ENCODE measurements at regions not wholly inside any gene's neighbourhood (a gene's known extent, or its start where the extent isn't known, plus 50 kb on each side); places are given as distances from the start of the nearest gene placed in this dataset.

DNA sequence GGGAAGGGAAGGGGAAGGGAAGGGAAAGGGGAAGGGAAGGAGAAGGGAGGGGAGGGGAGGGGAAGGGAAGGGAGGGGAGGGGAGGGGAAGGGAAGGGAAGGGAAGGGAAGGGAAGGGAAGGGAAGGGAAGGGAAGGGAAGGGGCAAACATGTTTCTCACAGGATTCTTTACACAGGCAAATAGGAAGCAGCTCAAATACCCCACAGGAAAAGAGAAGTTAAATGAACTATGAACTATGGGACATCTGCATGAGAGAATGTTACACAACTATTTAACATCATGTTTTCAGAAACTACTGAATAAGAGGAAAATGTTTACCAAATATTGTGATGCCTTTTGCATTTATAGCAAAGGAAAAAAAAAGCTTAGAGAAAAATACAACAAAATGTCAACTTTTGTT, 125.4 kb upstream of the SLC30A5 start:
- peaks cover 0 to 10% (median 0%) of the 10 kb centered on the region in 4 donors for H3K27me3 ChIP-seq
- no peak overlapping the region for H3K4me3 ChIP-seq
- H3K36me3 ChIP-seq, result no peaks in the 10 kb centered on the region
- no peak for TF ChIP-seq EP300 (IDR thresholded peaks at IDR 0.05)
- no peak for TF ChIP-seq POLR2A (IDR thresholded peaks at IDR 0.05; ENCODE audit: low read depth)
- TF ChIP-seq POLR2AphosphoS5 (IDR thresholded peaks at IDR 0.05), result no peak
- TF ChIP-seq, protein P1, sequence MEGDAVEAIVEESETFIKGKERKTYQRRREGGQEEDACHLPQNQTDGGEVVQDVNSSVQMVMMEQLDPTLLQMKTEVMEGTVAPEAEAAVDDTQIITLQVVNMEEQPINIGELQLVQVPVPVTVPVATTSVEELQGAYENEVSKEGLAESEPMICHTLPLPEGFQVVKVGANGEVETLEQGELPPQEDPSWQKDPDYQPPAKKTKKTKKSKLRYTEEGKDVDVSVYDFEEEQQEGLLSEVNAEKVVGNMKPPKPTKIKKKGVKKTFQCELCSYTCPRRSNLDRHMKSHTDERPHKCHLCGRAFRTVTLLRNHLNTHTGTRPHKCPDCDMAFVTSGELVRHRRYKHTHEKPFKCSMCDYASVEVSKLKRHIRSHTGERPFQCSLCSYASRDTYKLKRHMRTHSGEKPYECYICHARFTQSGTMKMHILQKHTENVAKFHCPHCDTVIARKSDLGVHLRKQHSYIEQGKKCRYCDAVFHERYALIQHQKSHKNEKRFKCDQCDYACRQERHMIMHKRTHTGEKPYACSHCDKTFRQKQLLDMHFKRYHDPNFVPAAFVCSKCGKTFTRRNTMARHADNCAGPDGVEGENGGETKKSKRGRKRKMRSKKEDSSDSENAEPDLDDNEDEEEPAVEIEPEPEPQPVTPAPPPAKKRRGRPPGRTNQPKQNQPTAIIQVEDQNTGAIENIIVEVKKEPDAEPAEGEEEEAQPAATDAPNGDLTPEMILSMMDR (IDR thresholded peaks at IDR 0.05), result no peak
- DNase-seq (ENCODE audit: extremely low spot score), result no peak
- no peak overlapping the region for H3K27ac ChIP-seq (replicated peaks in 1 of 4)
- H3K4me1 ChIP-seq, result no peaks in the 10 kb centered on the region
- intact Hi-C loops (cut with DNase I), result loop anchor here (10.0 kb wide), 1 partner anchor 1734 kb away; no protein-coding TSS in a partner anchor
- no peaks in the 10 kb centered on the region for H3K9me3 ChIP-seq

DNA sequence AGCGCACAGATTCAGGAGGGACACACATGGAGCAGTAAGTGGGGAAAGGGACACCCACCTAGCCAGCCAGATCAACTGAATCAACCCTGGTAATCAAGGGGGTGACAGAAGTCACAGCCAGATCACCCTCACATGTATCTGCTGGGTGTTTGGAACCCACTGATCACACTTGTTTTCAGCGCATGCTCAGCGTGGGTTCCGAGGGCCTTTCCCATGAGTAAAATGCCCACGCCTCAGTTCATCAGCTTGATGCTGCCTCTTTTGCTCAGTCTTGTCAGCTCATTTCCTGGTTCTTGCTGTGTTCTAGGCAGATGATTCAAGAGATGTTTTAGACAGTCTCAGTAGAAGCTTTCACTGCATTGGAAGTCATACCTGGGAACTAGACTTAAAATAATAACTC, 123.2 kb upstream of the SLC30A5 start:
- no peak for DNase-seq (ENCODE audit: extremely low spot score)
- H3K9me3 ChIP-seq, result peaks cover 0 to 9% (median 3%) of the 10 kb centered on the region in 4 donors
- intact Hi-C loops (cut with DNase I), result no loop called here
- peaks cover 0 to 10% (median 0%) of the 10 kb centered on the region in 4 donors for H3K27me3 ChIP-seq
- H3K4me1 ChIP-seq, result no peaks in the 10 kb centered on the region
- no peaks in the 10 kb centered on the region for H3K36me3 ChIP-seq
- 93% methylated on average over 5 of the region's 5 CpGs for WGBS
- H3K27ac ChIP-seq (replicated peaks in 1 of 4), result no peak overlapping the region
- TF ChIP-seq POLR2AphosphoS5 (IDR thresholded peaks at IDR 0.05), result no peak
- no peak for TF ChIP-seq POLR2A (IDR thresholded peaks at IDR 0.05; ENCODE audit: low read depth)
- TF ChIP-seq, protein P1 (IDR thresholded peaks at IDR 0.05), result no peak
- no peak for TF ChIP-seq EP300 (IDR thresholded peaks at IDR 0.05)
- no peak overlapping the region for H3K4me3 ChIP-seq

DNA sequence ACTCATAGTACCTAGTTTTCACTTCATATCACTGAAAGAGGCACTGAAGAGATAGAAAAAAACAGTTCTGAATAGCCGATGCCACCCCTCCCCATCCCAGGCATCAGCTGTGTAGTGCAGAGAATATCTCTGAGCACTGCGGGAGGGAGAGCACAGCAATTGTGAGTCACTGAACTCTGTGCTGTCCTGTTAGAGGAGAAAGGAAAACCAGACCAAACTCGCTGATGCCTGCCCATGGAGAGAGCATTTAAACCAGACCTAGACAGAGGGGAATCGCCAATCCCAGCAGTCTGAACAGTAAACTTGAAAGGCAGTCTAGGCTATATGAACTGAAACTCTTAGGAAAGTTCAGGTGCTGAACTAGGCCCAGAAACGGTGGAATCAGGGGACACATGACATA, 120.1 kb upstream of the SLC30A5 start:
- H3K9me3 ChIP-seq, result peaks cover 0 to 21% (median 9%) of the 10 kb centered on the region in 4 donors
- intact Hi-C loops (cut with DNase I), result no loop called here
- DNase-seq (ENCODE audit: extremely low spot score), result no peak
- H3K4me1 ChIP-seq, result no peaks in the 10 kb centered on the region
- H3K36me3 ChIP-seq, result no peaks in the 10 kb centered on the region
- no peak overlapping the region for H3K27ac ChIP-seq (replicated peaks in 1 of 4)
- H3K4me3 ChIP-seq, result no peak overlapping the region
- TF ChIP-seq EP300 (IDR thresholded peaks at IDR 0.05), result no peak
- TF ChIP-seq, protein P1 (IDR thresholded peaks at IDR 0.05), result no peak
- TF ChIP-seq POLR2A (IDR thresholded peaks at IDR 0.05; ENCODE audit: low read depth), result no peak
- no peak for TF ChIP-seq POLR2AphosphoS5 (IDR thresholded peaks at IDR 0.05)
- 82% methylated on average over 5 of the region's 5 CpGs for WGBS
- peaks cover 0 to 10% (median 0%) of the 10 kb centered on the region in 4 donors for H3K27me3 ChIP-seq

DNA sequence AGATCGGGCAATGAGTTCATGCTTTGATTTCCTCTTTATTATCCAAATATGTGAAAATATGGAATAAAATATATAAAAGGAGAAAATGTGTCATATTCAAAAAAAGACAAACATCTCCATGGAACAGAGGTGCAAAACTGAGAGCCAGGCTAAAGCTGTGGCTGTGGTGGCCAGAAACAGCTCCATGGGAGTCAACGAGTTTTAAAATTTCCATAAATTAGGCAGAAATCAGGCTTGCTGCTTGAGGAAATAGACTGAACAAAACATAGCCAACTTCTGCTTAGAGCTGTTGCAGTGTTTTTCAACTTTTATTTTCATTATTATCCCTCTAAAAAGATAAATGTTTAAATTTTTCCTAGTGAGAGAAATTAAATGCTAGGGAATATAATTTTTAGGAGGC, 110.8 kb upstream of the SLC30A5 start:
- no peak for DNase-seq (ENCODE audit: extremely low spot score)
- 84% methylated on average over 2 of the region's 2 CpGs for WGBS
- no peak overlapping the region for H3K4me3 ChIP-seq
- TF ChIP-seq POLR2A (IDR thresholded peaks at IDR 0.05; ENCODE audit: low read depth) (no peak), POLR2AphosphoS5 (IDR thresholded peaks at IDR 0.05) (no peak), EP300 (IDR thresholded peaks at IDR 0.05) (no peak)
- TF ChIP-seq, protein P1 (IDR thresholded peaks at IDR 0.05), result no peak
- H3K9me3 ChIP-seq, result no peaks in the 10 kb centered on the region
- no peaks in the 10 kb centered on the region for H3K36me3 ChIP-seq
- H3K27ac ChIP-seq (replicated peaks in 1 of 4), result no peak overlapping the region
- no peaks in the 10 kb centered on the region for H3K4me1 ChIP-seq
- intact Hi-C loops (cut with DNase I), result no loop called here
- H3K27me3 ChIP-seq, result no peaks in the 10 kb centered on the region

DNA sequence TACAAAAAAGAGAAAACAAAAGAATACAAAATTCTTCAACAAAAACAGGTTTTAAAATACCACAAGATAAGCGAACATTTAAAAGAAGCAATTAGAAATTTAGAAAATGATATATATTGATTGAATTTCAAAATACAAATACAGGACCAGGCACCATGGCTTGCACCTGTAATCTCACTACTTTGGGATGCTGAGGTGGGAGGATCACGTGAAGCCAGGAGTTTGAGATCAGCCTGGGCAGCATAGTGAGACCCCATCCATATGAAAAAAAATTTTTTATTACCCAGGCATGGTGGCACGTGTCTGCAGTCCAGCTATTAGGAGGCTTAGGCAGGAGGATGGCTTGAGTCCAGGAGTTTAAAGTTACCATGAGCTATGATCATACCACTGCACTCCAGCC, 109.9 kb upstream of the SLC30A5 start:
- H3K9me3 ChIP-seq, result no peaks in the 10 kb centered on the region
- H3K4me1 ChIP-seq, result no peaks in the 10 kb centered on the region
- no peaks in the 10 kb centered on the region for H3K36me3 ChIP-seq
- intact Hi-C loops (cut with DNase I), result no loop called here
- TF ChIP-seq, protein P1 (IDR thresholded peaks at IDR 0.05), result no peak
- no peak for TF ChIP-seq EP300 (IDR thresholded peaks at IDR 0.05)
- no peak for TF ChIP-seq POLR2AphosphoS5 (IDR thresholded peaks at IDR 0.05)
- no peak for TF ChIP-seq POLR2A (IDR thresholded peaks at IDR 0.05; ENCODE audit: low read depth)
- WGBS, result 76% methylated on average over 3 of the region's 3 CpGs
- H3K27ac ChIP-seq (replicated peaks in 1 of 4), result no peak overlapping the region
- no peak for DNase-seq (ENCODE audit: extremely low spot score)
- no peak overlapping the region for H3K4me3 ChIP-seq
- no peaks in the 10 kb centered on the region for H3K27me3 ChIP-seq
